ENCODE measurements at regions not wholly inside any gene's neighbourhood (a gene's known extent, or its start where the extent isn't known, plus 50 kb on each side); places are given as distances from the start of the nearest gene placed in this dataset.
A peak's percentile ranks its signal among the peaks of the same experiment; 100 is the strongest.

GRCh38 chr11:45071232-45071631 is 75.2 kb upstream of the PRDM11 start:
- Histone ChIP-seq H3K9me3 (no peaks in the 10 kb centered on the region), H3K27ac (peak overlapping the region in 1 of 2 donors; percentile 33), H3K36me3 (no peaks in the 10 kb centered on the region), H3K4me3 (no peak overlapping the region), H3K4me1 (peaks cover 0 to 9% of the 10 kb centered on the region in 2 donors), H3K27me3 (no peaks in the 10 kb centered on the region)
- TF ChIP-seq CTCF (IDR thresholded peaks at IDR 0.05): no peak
- DNase-seq (ENCODE audit: low spot score): no peak

- Histone ChIP-seq H3K27ac (no peak overlapping the region), H3K4me3 (no peak overlapping the region), H3K27me3 (no peaks in the 10 kb centered on the region), H3K9me3 (no peaks in the 10 kb centered on the region), H3K36me3 (no peaks in the 10 kb centered on the region), H3K4me1 (peaks cover 0 to 16% of the 10 kb centered on the region in 2 donors)
- no peak for DNase-seq (ENCODE audit: low spot score)
- no peak for TF ChIP-seq CTCF (IDR thresholded peaks at IDR 0.05)
These were observed 72.7 kb upstream of the PRDM11 start for GRCh38 chr11:45073685-45074141.

- Histone ChIP-seq H3K27ac (no peak overlapping the region), H3K4me3 (no peak overlapping the region), H3K4me1 (peaks cover 0 to 29% of the 10 kb centered on the region in 2 donors), H3K27me3 (no peaks in the 10 kb centered on the region), H3K9me3 (no peaks in the 10 kb centered on the region), H3K36me3 (no peaks in the 10 kb centered on the region)
- TF ChIP-seq CTCF (IDR thresholded peaks at IDR 0.05): no peak
- no peak for DNase-seq (ENCODE audit: low spot score)
These were observed 70.9 kb upstream of the PRDM11 start for GRCh38 chr11:45075519-45075918.

GRCh38 chr11:45075952-45076351 is 70.5 kb upstream of the PRDM11 start:
- Histone ChIP-seq H3K27ac (no peak overlapping the region), H3K9me3 (no peaks in the 10 kb centered on the region), H3K4me3 (no peak overlapping the region), H3K4me1 (peaks cover 0 to 29% of the 10 kb centered on the region in 2 donors), H3K27me3 (no peaks in the 10 kb centered on the region), H3K36me3 (no peaks in the 10 kb centered on the region)
- TF ChIP-seq CTCF (IDR thresholded peaks at IDR 0.05): no peak
- DNase-seq (ENCODE audit: low spot score): no peak

GRCh38 chr11:45076761-45077160 is 69.7 kb upstream of the PRDM11 start:
- Histone ChIP-seq H3K4me1 (peaks cover 0 to 29% of the 10 kb centered on the region in 2 donors), H3K36me3 (no peaks in the 10 kb centered on the region), H3K4me3 (no peak overlapping the region), H3K27ac (no peak overlapping the region), H3K27me3 (no peaks in the 10 kb centered on the region), H3K9me3 (no peaks in the 10 kb centered on the region)
- no peak for DNase-seq (ENCODE audit: low spot score)
- no peak for TF ChIP-seq CTCF (IDR thresholded peaks at IDR 0.05)
